ENCODE measurements at regions not wholly inside any gene's neighbourhood (a gene's known extent, or its start where the extent isn't known, plus 50 kb on each side); places are given as distances from the start of the nearest gene placed in this dataset.

DNA sequence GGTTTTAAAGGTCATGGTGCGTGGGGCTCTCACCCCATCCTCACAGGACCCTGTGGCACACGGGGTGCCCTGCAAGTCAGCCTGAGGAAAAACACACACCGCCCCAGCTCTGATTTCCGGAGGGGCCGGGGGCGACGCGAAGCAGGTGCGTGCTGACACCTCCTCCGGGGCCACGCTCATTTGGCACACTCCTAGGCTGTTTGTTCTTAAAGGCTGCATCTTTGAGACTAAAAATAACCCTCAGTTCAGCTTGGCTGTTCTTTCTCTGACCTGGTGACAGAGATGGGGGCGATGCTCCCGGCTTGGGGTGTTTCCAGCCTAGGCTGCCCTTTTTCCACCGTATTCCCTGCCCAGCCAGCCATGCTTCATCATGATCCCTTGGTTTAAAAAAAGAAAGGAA is 141.5 kb upstream of the TPM1 start:
- no peak for TF ChIP-seq GABPA (IDR thresholded peaks at IDR 0.05; ENCODE audit: low read depth)
- TF ChIP-seq, protein P1, sequence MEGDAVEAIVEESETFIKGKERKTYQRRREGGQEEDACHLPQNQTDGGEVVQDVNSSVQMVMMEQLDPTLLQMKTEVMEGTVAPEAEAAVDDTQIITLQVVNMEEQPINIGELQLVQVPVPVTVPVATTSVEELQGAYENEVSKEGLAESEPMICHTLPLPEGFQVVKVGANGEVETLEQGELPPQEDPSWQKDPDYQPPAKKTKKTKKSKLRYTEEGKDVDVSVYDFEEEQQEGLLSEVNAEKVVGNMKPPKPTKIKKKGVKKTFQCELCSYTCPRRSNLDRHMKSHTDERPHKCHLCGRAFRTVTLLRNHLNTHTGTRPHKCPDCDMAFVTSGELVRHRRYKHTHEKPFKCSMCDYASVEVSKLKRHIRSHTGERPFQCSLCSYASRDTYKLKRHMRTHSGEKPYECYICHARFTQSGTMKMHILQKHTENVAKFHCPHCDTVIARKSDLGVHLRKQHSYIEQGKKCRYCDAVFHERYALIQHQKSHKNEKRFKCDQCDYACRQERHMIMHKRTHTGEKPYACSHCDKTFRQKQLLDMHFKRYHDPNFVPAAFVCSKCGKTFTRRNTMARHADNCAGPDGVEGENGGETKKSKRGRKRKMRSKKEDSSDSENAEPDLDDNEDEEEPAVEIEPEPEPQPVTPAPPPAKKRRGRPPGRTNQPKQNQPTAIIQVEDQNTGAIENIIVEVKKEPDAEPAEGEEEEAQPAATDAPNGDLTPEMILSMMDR (IDR thresholded peaks at IDR 0.05; ENCODE audit: insufficient read depth, low read length), result no peak
- TF ChIP-seq REST (IDR thresholded peaks at IDR 0.05; ENCODE audit: insufficient replicate concordance, low read depth), result no peak
- TF ChIP-seq POLR2AphosphoS5 (IDR thresholded peaks at IDR 0.05; ENCODE audit: low read depth), result no peak
- TF ChIP-seq SPI1 (IDR thresholded peaks at IDR 0.05; ENCODE audit: borderline replicate concordance, low read depth), result no peak
